ENCODE measurements at regions not wholly inside any gene's neighbourhood (a gene's known extent, or its start where the extent isn't known, plus 50 kb on each side); places are given as distances from the start of the nearest gene placed in this dataset.

GRCh38 chr1:13970631-13971247 lies 270.8 kb downstream of the PRDM2 start:
- no peak overlapping the region for H3K4me3 ChIP-seq
- H3K27ac ChIP-seq, result no peak overlapping the region
- no peak overlapping the region for H2AFZ ChIP-seq
- DNase-seq (ENCODE audit: low spot score), result no peak
- no peaks in the 10 kb centered on the region for H3K9me3 ChIP-seq (ENCODE audit: low read depth)
- H3K27me3 ChIP-seq, result no peaks in the 10 kb centered on the region
- H3K4me2 ChIP-seq, result no peak overlapping the region
- H3K79me2 ChIP-seq, result no peaks in the 10 kb centered on the region
- no peaks in the 10 kb centered on the region for H3K4me1 ChIP-seq (ENCODE audit: insufficient read depth)
- no peaks in the 10 kb centered on the region for H4K20me1 ChIP-seq (ENCODE audit: insufficient read depth, poor library complexity, severe bottlenecking)
- no peaks in the 10 kb centered on the region for H3K9me2 ChIP-seq (replicated peaks; ENCODE audit: insufficient read depth)
- H3K36me3 ChIP-seq (replicated peaks; ENCODE audit: insufficient read depth, low read depth), result no peaks in the 10 kb centered on the region
- TF ChIP-seq EZH2phosphoT487 (IDR thresholded peaks at IDR 0.05; ENCODE audit: low read depth, severe bottlenecking, unreplicated experiment), result no peak
- TF ChIP-seq, protein P1, sequence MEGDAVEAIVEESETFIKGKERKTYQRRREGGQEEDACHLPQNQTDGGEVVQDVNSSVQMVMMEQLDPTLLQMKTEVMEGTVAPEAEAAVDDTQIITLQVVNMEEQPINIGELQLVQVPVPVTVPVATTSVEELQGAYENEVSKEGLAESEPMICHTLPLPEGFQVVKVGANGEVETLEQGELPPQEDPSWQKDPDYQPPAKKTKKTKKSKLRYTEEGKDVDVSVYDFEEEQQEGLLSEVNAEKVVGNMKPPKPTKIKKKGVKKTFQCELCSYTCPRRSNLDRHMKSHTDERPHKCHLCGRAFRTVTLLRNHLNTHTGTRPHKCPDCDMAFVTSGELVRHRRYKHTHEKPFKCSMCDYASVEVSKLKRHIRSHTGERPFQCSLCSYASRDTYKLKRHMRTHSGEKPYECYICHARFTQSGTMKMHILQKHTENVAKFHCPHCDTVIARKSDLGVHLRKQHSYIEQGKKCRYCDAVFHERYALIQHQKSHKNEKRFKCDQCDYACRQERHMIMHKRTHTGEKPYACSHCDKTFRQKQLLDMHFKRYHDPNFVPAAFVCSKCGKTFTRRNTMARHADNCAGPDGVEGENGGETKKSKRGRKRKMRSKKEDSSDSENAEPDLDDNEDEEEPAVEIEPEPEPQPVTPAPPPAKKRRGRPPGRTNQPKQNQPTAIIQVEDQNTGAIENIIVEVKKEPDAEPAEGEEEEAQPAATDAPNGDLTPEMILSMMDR (IDR thresholded peaks at IDR 0.05; ENCODE audit: poor library complexity), result no peak
- no peak for TF ChIP-seq EZH2 (IDR thresholded peaks at IDR 0.05; ENCODE audit: borderline replicate concordance)

DNA sequence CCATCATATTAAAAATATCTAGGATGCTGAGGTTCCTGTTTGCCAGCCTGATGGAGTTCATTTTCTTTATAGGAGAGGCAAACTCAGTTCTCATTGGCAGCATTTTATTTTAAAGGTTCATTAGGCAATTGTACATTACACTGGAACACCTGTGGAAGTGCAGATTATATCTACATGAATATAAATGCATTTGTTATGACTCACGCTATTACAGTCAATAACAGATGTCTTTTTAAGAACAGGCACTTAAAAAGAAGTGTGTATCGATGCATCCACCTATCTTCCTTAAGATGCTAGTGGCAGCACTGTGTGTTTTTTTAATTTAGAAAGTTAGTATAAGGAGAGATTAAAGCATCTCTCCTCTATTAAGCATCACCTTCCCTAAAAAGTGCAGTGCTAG lies 276.5 kb downstream of the PRDM2 start:
- Histone ChIP-seq H3K36me3 (replicated peaks; ENCODE audit: insufficient read depth, low read depth) (no peaks in the 10 kb centered on the region), H3K27ac (no peak overlapping the region), H3K9me2 (replicated peaks; ENCODE audit: insufficient read depth) (no peaks in the 10 kb centered on the region), H4K20me1 (ENCODE audit: insufficient read depth, poor library complexity, severe bottlenecking) (no peaks in the 10 kb centered on the region), H2AFZ (no peak overlapping the region), H3K79me2 (no peaks in the 10 kb centered on the region), H3K4me2 (no peak overlapping the region), H3K27me3 (no peaks in the 10 kb centered on the region), H3K4me3 (no peak overlapping the region), H3K9me3 (ENCODE audit: low read depth) (no peaks in the 10 kb centered on the region), H3K4me1 (ENCODE audit: insufficient read depth) (no peaks in the 10 kb centered on the region)
- no peak for DNase-seq (ENCODE audit: low spot score)
- no peak for TF ChIP-seq EZH2phosphoT487 (IDR thresholded peaks at IDR 0.05; ENCODE audit: low read depth, severe bottlenecking, unreplicated experiment)
- TF ChIP-seq EZH2 (IDR thresholded peaks at IDR 0.05; ENCODE audit: borderline replicate concordance), result no peak
- TF ChIP-seq, protein P1 (IDR thresholded peaks at IDR 0.05; ENCODE audit: poor library complexity), result no peak
- 87% methylated on average over 2 of the region's 2 CpGs for WGBS (ENCODE audit: low lambda C conversion rate, missing lambda C conversion rate)

- H3K4me2 ChIP-seq, result no peak overlapping the region
Measured at GRCh38 chr1:13981142-13981541, 281.2 kb downstream of the PRDM2 start.

More at GRCh38 chr1:13981142-13981541, 281.2 kb downstream of the PRDM2 start:
- Histone ChIP-seq H3K79me2 (no peaks in the 10 kb centered on the region), H2AFZ (no peak overlapping the region), H4K20me1 (ENCODE audit: insufficient read depth, poor library complexity, severe bottlenecking) (no peaks in the 10 kb centered on the region), H3K27me3 (no peaks in the 10 kb centered on the region), H3K27ac (no peak overlapping the region), H3K4me3 (no peak overlapping the region), H3K36me3 (replicated peaks; ENCODE audit: insufficient read depth, low read depth) (no peaks in the 10 kb centered on the region), H3K9me2 (replicated peaks; ENCODE audit: insufficient read depth) (no peaks in the 10 kb centered on the region), H3K4me1 (ENCODE audit: insufficient read depth) (no peaks in the 10 kb centered on the region), H3K9me3 (ENCODE audit: low read depth) (no peaks in the 10 kb centered on the region)
- 92% methylated on average over 2 of the region's 2 CpGs for WGBS (ENCODE audit: low lambda C conversion rate, missing lambda C conversion rate)
- TF ChIP-seq, protein P1 (IDR thresholded peaks at IDR 0.05; ENCODE audit: poor library complexity), result no peak
- TF ChIP-seq EZH2 (IDR thresholded peaks at IDR 0.05; ENCODE audit: borderline replicate concordance) (no peak), EZH2phosphoT487 (IDR thresholded peaks at IDR 0.05; ENCODE audit: low read depth, severe bottlenecking, unreplicated experiment) (no peak)
- DNase-seq (ENCODE audit: low spot score), result no peak

Measured in hepatocyte (in vitro differentiated cells).